H1 (cell line): ENCODE measurements at regions not wholly inside any gene's neighbourhood (a gene's known extent, or its start where the extent isn't known, plus 50 kb on each side); places are given as distances from the start of the nearest gene placed in this dataset.

Experiments used
- CTCF ChIA-PET: fragments of 300-600 bp; sonication (Branson Sonifier 250); formaldehyde crosslinking; loops from one replicate; lab custom pipeline; 2021; ENCODE audit not compliant: partially characterized antibody; lab: Charles Lee
- POLR2A ChIA-PET: fragments of 300-600 bp; sonication (Branson Sonifier 250); formaldehyde crosslinking; loops from one replicate; lab custom pipeline; 2021; ENCODE audit warnings: inconsistent platforms; ENCODE audit not compliant: partially characterized antibody; lab: Charles Lee
- DNase-seq, 2 experiments: peaks; one replicate each; pipeline versions ENCODE4 v3.0.0 to v3.0.0-alpha.2; 2010 to 2022; ENCODE audit warnings: low spot score in 2 of 2, low read depth in 1 of 2, mixed read lengths in 1 of 2
- FAIRE-seq: peaks from 2 replicates; lab custom pipeline; 2011; peaks lifted over from hg19 to GRCh38; lab: Jason Lieb, UNC
- H2AFZ ChIP-seq: 2 replicates; pipeline ENCODE4 v1.8.1; 2012; ENCODE audit warnings: low read length, inconsistent platforms
- H2AK5ac ChIP-seq: 2 replicates; pipeline ENCODE4 v1.6.1; 2013; ENCODE audit warnings: low read depth, low read length
- H2BK120ac ChIP-seq: replicated peaks from 2 replicates; pipeline ENCODE3; 2013; ENCODE audit warnings: low read depth, low read length, inconsistent platforms
- H2BK12ac ChIP-seq: 2 replicates; pipeline ENCODE4 v1.6.1; 2013; ENCODE audit warnings: low read depth, low read length
- H2BK15ac ChIP-seq: 2 replicates; pipeline ENCODE4 v1.6.1; 2013; ENCODE audit warnings: low read length
- H2BK20ac ChIP-seq: 2 replicates; pipeline ENCODE4 v1.6.1; 2013; ENCODE audit warnings: low read length
- H2BK5ac ChIP-seq: 2 replicates; pipeline ENCODE4 v1.6.1; 2013; ENCODE audit warnings: low read depth, low read length
- H3K14ac ChIP-seq: 2 replicates; pipeline ENCODE4 v1.6.1; 2013; ENCODE audit warnings: inconsistent platforms; ENCODE audit not compliant: insufficient read length
- H3K18ac ChIP-seq: 2 replicates; pipeline ENCODE4 v1.6.1; 2013; ENCODE audit warnings: low read length; ENCODE audit errors: extremely low read depth
- H3K23ac ChIP-seq: 2 replicates; pipeline ENCODE4 v1.6.1; 2013; ENCODE audit warnings: inconsistent platforms; ENCODE audit not compliant: insufficient read length
- H3K23me2 ChIP-seq: 2 replicates; pipeline ENCODE4 v1.6.1; 2013; ENCODE audit warnings: low read depth, low read length
- H3K27ac ChIP-seq: 2 replicates; pipeline ENCODE4 v1.6.1; 2011; ENCODE audit warnings: low read depth, low read length, inconsistent platforms
- H3K27me3 ChIP-seq, 4 experiments: replicated peaks in 1 of 4; 1 replicate in 1 of 4; 2 replicates in 3 of 4; pipeline versions ENCODE4 v1.6.1 to v1.8.1; 2011 to 2013; ENCODE audit warnings: low read length in 3 of 4, mild to moderate bottlenecking in 3 of 4, inconsistent platforms in 2 of 4, mixed read lengths in 2 of 4, moderate library complexity in 1 of 4; ENCODE audit not compliant: control insufficient read depth in 3 of 4, insufficient read depth in 3 of 4; ENCODE audit errors: extremely low read depth in 1 of 4
- H3K36me3 ChIP-seq, 4 experiments: 2 replicates each; pipeline versions ENCODE4 v1.6.1 to v1.8.1; 2011 to 2013; ENCODE audit warnings: mild to moderate bottlenecking in 4 of 4, low read length in 3 of 4, moderate library complexity in 2 of 4, control low read depth in 1 of 4, inconsistent platforms in 1 of 4; ENCODE audit not compliant: insufficient read depth in 4 of 4, control insufficient read depth in 2 of 4
- H3K4ac ChIP-seq: replicated peaks from 2 replicates; pipeline ENCODE3; 2013; ENCODE audit warnings: low read length, low read depth, mixed read lengths, inconsistent platforms; ENCODE audit not compliant: insufficient read length
- H3K4me1 ChIP-seq, 4 experiments: replicated peaks in 1 of 4; 1 replicate in 1 of 4; 2 replicates in 3 of 4; pipeline versions ENCODE4 v1.6.1 to v1.8.1; 2011 to 2013; ENCODE audit warnings: low read length in 3 of 4, inconsistent platforms in 2 of 4, mixed read lengths in 1 of 4; ENCODE audit not compliant: insufficient read depth in 4 of 4, control insufficient read depth in 3 of 4
- H3K4me2 ChIP-seq, 2 experiments: 2 replicates each; pipeline versions ENCODE4 v1.6.1 to v1.8.1; 2011 to 2013; ENCODE audit warnings: low read depth in 2 of 2, low read length in 2 of 2, control low read depth in 1 of 2, inconsistent platforms in 1 of 2, mild to moderate bottlenecking in 1 of 2; ENCODE audit not compliant: insufficient read depth in 1 of 2
- H3K4me3 ChIP-seq, 4 experiments: fragments of 200-600, 300-600 bp in 1 of 4; sonication (generic), shearing (Covaris generic), sonication (Bioruptor Twin) in 1 of 4; 2 replicates each; pipeline versions ENCODE4 v1.5.1 to v1.8.1; 2011 to 2016; ENCODE audit warnings: low read length in 4 of 4, low read depth in 3 of 4, control low read depth in 2 of 4, inconsistent platforms in 2 of 4, mild to moderate bottlenecking in 2 of 4, mixed read lengths in 1 of 4, moderate library complexity in 1 of 4; ENCODE audit not compliant: insufficient read depth in 2 of 4; ENCODE audit errors: extremely low read depth in 1 of 4
- H3K56ac ChIP-seq: replicated peaks from 2 replicates; pipeline ENCODE3; 2013; ENCODE audit warnings: low read depth, mild to moderate bottlenecking, mixed read lengths, low read length, inconsistent platforms; ENCODE audit not compliant: insufficient read length
- H3K79me1 ChIP-seq: 2 replicates; pipeline ENCODE4 v1.6.1; 2013; ENCODE audit warnings: low read depth, low read length, control low read depth
- H3K79me2 ChIP-seq, 2 experiments: 2 replicates each; pipeline versions ENCODE4 v1.6.1 to v1.8.1; 2012 to 2013; ENCODE audit warnings: low read length in 2 of 2, mild to moderate bottlenecking in 2 of 2, inconsistent platforms in 1 of 2; ENCODE audit not compliant: insufficient read depth in 2 of 2, control insufficient read depth in 1 of 2
- H3K9ac ChIP-seq, 4 experiments: replicated peaks in 1 of 4; 1 replicate in 1 of 4; 2 replicates in 3 of 4; pipeline versions ENCODE4 v1.6.1 to v1.8.1; 2011 to 2013; ENCODE audit warnings: low read depth in 3 of 4, low read length in 3 of 4, control low read depth in 2 of 4, mild to moderate bottlenecking in 2 of 4, moderate library complexity in 2 of 4, inconsistent platforms in 1 of 4; ENCODE audit errors: extremely low read depth in 1 of 4
- H3K9me3 ChIP-seq, 2 experiments: 2 replicates each; pipeline versions ENCODE4 v1.6.1 to v1.8.1; 2012 to 2013; ENCODE audit warnings: mild to moderate bottlenecking in 2 of 2, moderate library complexity in 2 of 2, control low read depth in 1 of 2, inconsistent platforms in 1 of 2, low read depth in 1 of 2, low read length in 1 of 2, mixed read lengths in 1 of 2; ENCODE audit not compliant: insufficient read depth in 2 of 2
- H4K20me1 ChIP-seq, 2 experiments: replicated peaks in 1 of 2; 2 replicates each; pipeline versions ENCODE3 to v1.8.1; 2011 to 2013; ENCODE audit warnings: inconsistent platforms in 2 of 2, low read length in 2 of 2, mild to moderate bottlenecking in 1 of 2; ENCODE audit not compliant: insufficient read depth in 2 of 2, control insufficient read depth in 1 of 2
- H4K5ac ChIP-seq: 2 replicates; pipeline ENCODE4 v1.6.1; 2013; ENCODE audit warnings: low read length, low read depth, mixed read lengths, inconsistent platforms; ENCODE audit not compliant: insufficient read length
- H4K8ac ChIP-seq: 2 replicates; pipeline ENCODE4 v1.8.0; 2013; ENCODE audit warnings: mild to moderate bottlenecking, moderate library complexity, low read length, inconsistent platforms; ENCODE audit not compliant: insufficient read depth; ENCODE audit errors: extremely low read depth
- H4K91ac ChIP-seq: replicated peaks from 2 replicates; pipeline ENCODE3; 2013; ENCODE audit warnings: low read length, mixed read lengths, inconsistent platforms; ENCODE audit not compliant: insufficient read length
- ATF3 ChIP-seq: IDR thresholded peaks from 2 replicates; pipeline ENCODE4 v1.6.1; 2011; ENCODE audit warnings: low read depth, mild to moderate bottlenecking, low read length; ENCODE audit not compliant: insufficient read depth
- BRCA1 ChIP-seq: IDR thresholded peaks from 2 replicates; pipeline ENCODE4 v1.6.1; 2012; ENCODE audit warnings: low read depth, low read length, improper control_type of control experiment
- CEBPB ChIP-seq: IDR thresholded peaks from 2 replicates; pipeline ENCODE4 v1.6.1; 2012; ENCODE audit warnings: low read depth, low read length
- CHD2 ChIP-seq: IDR thresholded peaks from 2 replicates; pipeline ENCODE4 v1.6.1; 2012; ENCODE audit warnings: low read length, improper control_type of control experiment
- CTBP2 ChIP-seq: IDR thresholded peaks from 2 replicates; pipeline ENCODE4 v1.7.0; 2011; ENCODE audit warnings: borderline replicate concordance, mild to moderate bottlenecking, moderate library complexity, mixed read lengths, low read length; ENCODE audit not compliant: insufficient read depth, insufficient read length
- GTF2F1 ChIP-seq: IDR thresholded peaks from 2 replicates; pipeline ENCODE4 v1.6.1; 2012; ENCODE audit warnings: low read depth, low read length, improper control_type of control experiment, borderline replicate concordance
- JUN ChIP-seq: IDR thresholded peaks from 2 replicates; pipeline ENCODE4 v1.6.1; 2011; ENCODE audit warnings: low read depth, mild to moderate bottlenecking, improper control_type of control experiment, low read length
- MAX ChIP-seq: IDR thresholded peaks from 2 replicates; pipeline ENCODE4 v1.6.1; 2012; ENCODE audit warnings: inconsistent platforms
- RNF2 ChIP-seq: fragments of 200-900, 300-1000 bp; sonication (generic); IDR thresholded peaks from 2 replicates; pipeline ENCODE4 v1.7.1; 2016; ENCODE audit warnings: borderline replicate concordance, low read depth, mild to moderate bottlenecking, antibody characterized with exemption, low read length; ENCODE audit not compliant: poor library complexity, severe bottlenecking; ENCODE audit errors: missing control alignments
- TBP ChIP-seq: IDR thresholded peaks from 2 replicates; pipeline ENCODE4 v1.6.1; 2011; ENCODE audit warnings: low read depth, low read length, improper control_type of control experiment
- USF2 ChIP-seq: IDR thresholded peaks from 2 replicates; pipeline ENCODE4 v1.6.1; 2011; ENCODE audit warnings: low read length, improper control_type of control experiment
- YY1 ChIP-seq: IDR thresholded peaks from 2 replicates; pipeline ENCODE4 v1.6.1; 2011; ENCODE audit warnings: low read depth, mild to moderate bottlenecking, low read length
- WGBS, 2 experiments: shearing (Covaris generic) in 1 of 2; methylation state at CpG; one replicate each; pipeline versions ENCODE4 v1.1.6 to v1.1.7; 2013 to 2015; ENCODE audit warnings: low lambda C conversion rate in 2 of 2, mixed read lengths in 2 of 2, inconsistent platforms in 1 of 2, low coverage in 1 of 2, missing lambda C conversion rate in 1 of 2; ENCODE audit not compliant: insufficient replicate concordance in 2 of 2, insufficient coverage in 1 of 2, insufficient read length in 1 of 2; ENCODE audit errors: extremely low coverage in 1 of 2, missing lambda C conversion rate in 1 of 2; 5-methylcytosine and 5-hydroxymethylcytosine counted together

- H4K91ac ChIP-seq: no peak overlapping the region
- H3K56ac ChIP-seq: no peak overlapping the region
- H3K27me3 ChIP-seq: no peaks in the 10 kb centered on the region
- ChIA-PET CTCF (interaction anchor here (0.6 to 1.4 kb wide), 3 partner anchors 29 to 80 kb away, joined by 3 to 5 read pairs (median 4); no protein-coding TSS in a partner anchor), POLR2A (no interaction called here)
- no peaks in the 10 kb centered on the region for H3K23me2 ChIP-seq
- no peak overlapping the region for H2BK20ac ChIP-seq
- H3K4ac ChIP-seq: no peak overlapping the region
- no peaks in the 10 kb centered on the region for H3K9me3 ChIP-seq
- no peaks in the 10 kb centered on the region for H3K79me1 ChIP-seq
- H2AFZ ChIP-seq: no peak overlapping the region
- 70% methylated on average over 6 of the region's 6 CpGs; no CpG with 5 or more reads in 1 of the 2 experiments for WGBS, 2 experiments
- no peak for FAIRE-seq
- no peaks in the 10 kb centered on the region for H4K20me1 ChIP-seq
- H3K4me1 ChIP-seq: peaks cover 0 to 3% (median 0%) of the 10 kb centered on the region in 4 experiments; a peak in 2 of 7 replicates
- H4K8ac ChIP-seq: no peak overlapping the region
- no peak overlapping the region for H2BK120ac ChIP-seq
- no peak overlapping the region for H2BK15ac ChIP-seq
- H3K27ac ChIP-seq: no peak overlapping the region
- no peak overlapping the region for H3K23ac ChIP-seq
- no peak overlapping the region for H2BK12ac ChIP-seq
- H3K4me3 ChIP-seq: no peak overlapping the region
- no peak overlapping the region for H3K4me2 ChIP-seq
- H3K9ac ChIP-seq: no peak overlapping the region
- DNase-seq: no peak
- no peak overlapping the region for H4K5ac ChIP-seq
- no peak overlapping the region for H3K14ac ChIP-seq
- H2AK5ac ChIP-seq: no peak overlapping the region
- H3K79me2 ChIP-seq: no peaks in the 10 kb centered on the region
- H2BK5ac ChIP-seq: no peak overlapping the region
- no peaks in the 10 kb centered on the region for H3K36me3 ChIP-seq
- no peak overlapping the region for H3K18ac ChIP-seq
- no peak for TF ChIP-seq MAX
- TF ChIP-seq CEBPB: no peak
- TF ChIP-seq RNF2: no peak
- no peak for TF ChIP-seq JUN
- TF ChIP-seq BRCA1: no peak
- no peak for TF ChIP-seq CTBP2
- no peak for TF ChIP-seq YY1
- no peak for TF ChIP-seq TBP
- no peak for TF ChIP-seq ATF3
- no peak for TF ChIP-seq GTF2F1
- no peak for TF ChIP-seq CHD2
- TF ChIP-seq USF2: no peak
Observed at GRCh38 chr5:126263591-126264184, 159.5 kb upstream of the GRAMD2B start.
